ENCODE measurements at regions not wholly inside any gene's neighbourhood (a gene's known extent, or its start where the extent isn't known, plus 50 kb on each side); places are given as distances from the start of the nearest gene placed in this dataset.

DNA sequence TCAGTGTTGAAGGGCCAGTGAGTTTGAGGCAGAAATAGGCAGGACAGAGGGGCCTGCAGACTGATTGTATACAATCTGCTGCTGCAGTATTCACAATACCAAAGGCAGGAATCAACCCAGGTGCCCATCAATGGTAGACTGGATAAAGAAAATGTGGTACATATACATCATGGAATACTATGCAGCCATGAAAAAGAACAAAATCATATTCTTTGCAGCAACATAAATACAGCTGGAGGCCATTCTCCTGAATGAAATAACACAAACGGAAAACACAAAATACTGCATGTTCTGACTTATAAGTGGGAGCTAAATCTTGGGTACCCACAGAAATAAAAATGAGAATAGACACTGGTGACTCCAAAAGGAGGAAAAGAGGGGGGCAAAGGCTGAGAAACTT lies 485.1 kb downstream of the XYLT1 start:
- TF ChIP-seq, protein P1, sequence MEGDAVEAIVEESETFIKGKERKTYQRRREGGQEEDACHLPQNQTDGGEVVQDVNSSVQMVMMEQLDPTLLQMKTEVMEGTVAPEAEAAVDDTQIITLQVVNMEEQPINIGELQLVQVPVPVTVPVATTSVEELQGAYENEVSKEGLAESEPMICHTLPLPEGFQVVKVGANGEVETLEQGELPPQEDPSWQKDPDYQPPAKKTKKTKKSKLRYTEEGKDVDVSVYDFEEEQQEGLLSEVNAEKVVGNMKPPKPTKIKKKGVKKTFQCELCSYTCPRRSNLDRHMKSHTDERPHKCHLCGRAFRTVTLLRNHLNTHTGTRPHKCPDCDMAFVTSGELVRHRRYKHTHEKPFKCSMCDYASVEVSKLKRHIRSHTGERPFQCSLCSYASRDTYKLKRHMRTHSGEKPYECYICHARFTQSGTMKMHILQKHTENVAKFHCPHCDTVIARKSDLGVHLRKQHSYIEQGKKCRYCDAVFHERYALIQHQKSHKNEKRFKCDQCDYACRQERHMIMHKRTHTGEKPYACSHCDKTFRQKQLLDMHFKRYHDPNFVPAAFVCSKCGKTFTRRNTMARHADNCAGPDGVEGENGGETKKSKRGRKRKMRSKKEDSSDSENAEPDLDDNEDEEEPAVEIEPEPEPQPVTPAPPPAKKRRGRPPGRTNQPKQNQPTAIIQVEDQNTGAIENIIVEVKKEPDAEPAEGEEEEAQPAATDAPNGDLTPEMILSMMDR (IDR thresholded peaks at IDR 0.05) = no peak
- no peak for TF ChIP-seq POLR2A (IDR thresholded peaks at IDR 0.05)

Data from body of pancreas (tissue), 4 donors.